GM18909 (cell line): ENCODE measurements at regions not wholly inside any gene's neighbourhood (a gene's known extent, or its start where the extent isn't known, plus 50 kb on each side); places are given as distances from the start of the nearest gene placed in this dataset.
"Not testable (repeated sequence)": the region's sequence is repeated elsewhere in the genome, so short reads cannot be mapped to it uniquely, and the experiment has no call there.

Source experiments
- ATAC-seq: cut with Tn5 transposase; IDR thresholded peaks from one replicate; pipeline ENCODE4 v1.9.1; 2021; ENCODE audit warnings: mild to moderate bottlenecking; ENCODE audit not compliant: unreplicated experiment, poor library complexity

- ATAC-seq: no peak
These were observed 126.7 kb downstream of the FOXB1 start for GRCh38 chr15:60130821-60131220.

DNA sequence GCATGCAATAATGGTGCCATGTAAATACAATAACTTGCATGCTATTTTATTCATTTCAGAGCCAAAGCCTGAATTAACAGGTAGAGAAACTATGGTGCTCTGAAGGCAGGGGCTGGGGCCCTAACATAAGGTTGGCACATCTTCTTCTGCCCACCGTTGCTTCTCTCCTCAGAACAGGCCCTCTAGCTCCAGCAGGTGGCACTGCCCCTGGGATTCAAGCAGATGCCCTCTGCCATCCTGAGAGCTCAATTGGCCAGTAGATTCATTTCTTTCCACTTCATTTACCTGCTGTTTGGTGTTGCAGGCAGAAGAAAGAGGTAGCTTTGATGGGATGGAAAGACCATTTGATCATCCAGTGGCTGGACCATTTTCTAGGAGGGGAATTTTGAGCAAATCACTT is 130.5 kb downstream of the FOXB1 start:
- no peak for ATAC-seq

DNA sequence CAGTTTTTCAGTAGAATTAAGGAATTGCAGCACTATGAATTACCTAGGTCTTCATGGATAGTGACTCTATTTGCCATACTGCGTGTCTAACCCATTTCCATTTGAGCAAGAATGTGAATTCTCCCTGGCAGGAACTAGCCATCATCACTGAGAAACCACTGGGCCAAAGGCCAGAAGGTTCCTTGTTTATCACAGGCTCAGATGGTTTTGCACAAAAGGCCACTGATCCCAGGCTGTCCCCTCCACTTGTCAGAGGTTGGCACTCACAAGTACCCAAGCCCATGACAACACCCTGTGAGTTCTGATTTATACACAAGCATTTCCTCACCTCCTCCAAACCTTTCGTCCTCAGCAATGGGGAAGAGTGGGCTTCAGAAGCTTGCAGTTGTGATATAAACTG is 131.8 kb downstream of the FOXB1 start:
- no peak for ATAC-seq

DNA sequence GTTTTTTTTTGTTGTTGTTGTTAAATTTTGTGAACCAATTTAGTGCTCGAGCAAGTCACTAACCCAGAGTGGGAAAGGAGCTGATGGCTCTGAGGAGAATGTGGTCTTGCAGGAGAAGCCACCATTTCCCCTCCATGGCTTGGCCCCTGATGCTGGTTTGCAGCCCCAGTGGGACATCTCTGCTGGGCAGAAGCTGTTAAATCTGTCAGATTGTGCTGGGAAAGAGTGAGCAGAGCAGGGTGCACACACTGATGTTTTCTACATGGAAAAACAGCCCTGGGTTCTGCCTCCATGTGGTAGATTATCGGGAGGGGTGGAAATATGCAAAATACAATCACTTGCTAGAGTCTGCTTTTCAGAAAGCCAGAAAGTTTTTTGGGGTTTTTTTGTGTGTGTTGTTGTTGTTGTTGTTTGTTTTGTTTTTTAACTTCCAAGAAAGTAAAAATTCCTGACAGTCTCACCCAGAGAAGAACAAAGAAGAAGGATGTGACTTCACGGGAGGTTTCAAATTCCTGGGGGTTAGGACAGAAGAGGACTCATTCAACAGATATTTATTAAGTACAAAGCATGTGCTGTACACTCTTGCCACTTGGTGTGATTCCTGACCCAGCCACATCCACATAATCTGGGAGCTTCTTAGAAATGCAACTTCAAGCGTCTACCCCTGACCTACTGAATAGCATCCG is 133.7 kb downstream of the FOXB1 start:
- no peak for ATAC-seq

DNA sequence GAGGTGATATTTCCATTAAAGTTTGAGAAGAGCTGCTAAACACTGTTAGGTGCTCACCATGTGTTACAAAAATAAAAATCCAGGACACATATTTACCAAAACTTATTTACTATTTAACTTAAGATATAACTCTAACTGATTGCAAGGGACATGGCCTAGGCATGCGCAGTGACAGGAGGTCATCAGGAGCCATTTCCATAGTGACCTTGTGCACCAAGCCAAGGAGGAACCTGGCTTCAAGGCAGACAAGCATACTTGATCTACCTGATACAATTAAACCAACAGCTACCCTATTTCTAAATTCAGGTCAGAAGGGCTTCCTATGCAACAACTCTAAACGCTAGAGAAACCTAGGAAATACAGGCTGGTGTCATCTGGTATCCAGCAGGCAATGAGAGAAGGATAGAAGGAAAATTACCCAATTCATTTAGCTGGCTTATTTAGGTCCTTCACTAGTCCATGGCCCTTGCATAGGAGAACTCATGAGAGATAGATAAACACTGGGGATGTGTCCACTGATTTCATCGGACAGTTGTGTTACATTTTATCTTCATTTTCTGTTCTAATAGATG is 134.4 kb downstream of the FOXB1 start:
- no peak for ATAC-seq

DNA sequence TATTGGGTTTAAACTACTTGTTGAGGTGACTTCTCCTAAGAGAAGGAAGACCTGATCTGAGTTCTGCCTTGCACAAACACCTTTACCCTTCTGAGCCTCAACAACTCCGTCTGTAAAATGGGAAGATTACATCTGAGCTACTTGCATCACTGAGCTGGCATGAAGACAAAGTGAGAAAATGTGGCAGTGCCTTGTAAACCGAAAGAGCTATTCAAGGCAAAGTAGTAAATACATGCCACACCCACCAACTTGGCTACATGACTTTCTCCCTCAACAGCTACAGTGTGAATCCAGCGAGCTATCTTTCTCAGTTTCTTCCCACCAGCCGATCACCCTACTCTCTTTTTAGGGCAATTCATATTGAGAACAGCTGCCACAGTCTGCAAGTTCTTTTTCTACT is 148.3 kb downstream of the FOXB1 start:
- no peak for ATAC-seq

GRCh38 chr15:60154764-60155325 is 150.7 kb downstream of the FOXB1 start:
- ATAC-seq: no peak

GRCh38 chr15:60155661-60156060 is 151.6 kb downstream of the FOXB1 start:
- ATAC-seq: no peak

DNA sequence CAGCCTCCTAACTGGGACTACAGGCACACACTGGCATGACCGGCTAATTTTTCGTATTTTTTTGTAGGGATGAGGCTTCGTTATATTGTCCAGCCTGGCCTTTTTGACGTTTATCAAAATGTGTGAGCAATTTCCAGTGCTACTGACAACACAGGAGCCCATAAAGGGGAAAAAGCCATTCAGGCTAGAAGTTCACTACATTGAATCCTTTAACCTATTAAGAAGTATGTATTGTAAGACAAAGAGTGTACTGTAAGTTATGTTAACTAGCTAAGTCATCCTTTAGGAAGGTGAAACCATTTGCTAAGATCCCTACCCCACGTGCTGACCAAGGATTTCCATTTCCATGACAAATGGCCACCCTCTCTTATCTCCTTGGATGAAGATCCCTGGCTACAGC is 156.8 kb downstream of the FOXB1 start:
- ATAC-seq: no peak

DNA sequence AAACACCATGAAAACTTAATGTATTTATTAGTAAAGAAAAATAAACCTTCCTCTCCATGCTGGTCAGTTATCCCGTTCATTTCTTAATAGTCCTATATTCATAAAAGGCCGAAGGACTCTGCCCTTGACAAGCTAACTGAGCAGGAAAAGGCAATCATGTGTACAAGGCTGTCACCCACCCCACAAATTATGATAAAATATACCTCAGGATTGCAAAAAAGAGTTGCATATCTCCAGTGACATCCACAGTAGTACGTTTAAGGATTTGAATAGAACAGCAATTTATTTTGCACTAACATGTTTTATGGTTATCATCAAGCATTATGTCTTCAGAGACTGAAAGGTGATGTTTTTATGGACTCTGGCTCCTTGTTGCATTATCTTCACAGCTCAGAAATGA is 157.6 kb downstream of the FOXB1 start:
- ATAC-seq: no peak

DNA sequence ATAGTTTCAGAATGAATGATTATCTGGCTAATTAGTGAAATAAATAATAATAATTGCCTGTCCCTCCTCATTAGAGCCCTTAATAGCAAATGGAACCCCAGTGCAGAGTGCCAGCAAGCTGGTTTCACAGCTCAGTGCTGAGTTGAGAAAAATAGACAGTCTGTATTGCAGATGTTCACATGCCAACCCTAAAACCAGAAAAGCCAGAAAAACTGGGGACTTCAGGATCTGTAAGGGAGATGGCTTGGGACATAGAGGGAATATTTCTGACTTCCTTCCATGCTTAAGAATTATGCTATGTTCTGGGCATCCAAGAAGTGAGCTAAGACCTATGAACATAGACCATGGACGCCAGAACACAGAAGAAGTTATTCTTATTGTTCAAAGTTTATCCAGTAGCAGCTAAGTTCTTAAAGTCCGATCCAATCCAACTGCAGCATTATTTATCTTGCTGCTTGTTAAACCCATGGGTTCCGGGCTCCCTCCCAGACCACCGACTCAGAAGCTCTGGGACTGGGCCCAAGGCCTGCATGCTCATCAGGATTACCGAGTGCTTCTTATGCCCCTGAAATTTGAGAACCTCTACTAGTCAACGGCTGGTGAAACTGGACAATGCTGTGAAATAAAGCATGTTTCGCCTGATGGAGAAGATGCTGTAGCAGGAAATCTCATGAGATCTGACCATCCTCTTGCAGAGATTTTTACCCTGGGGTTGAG is 158.3 kb downstream of the FOXB1 start:
- ATAC-seq: no peak

- ATAC-seq: no peak
These were observed 158.9 kb downstream of the FOXB1 start for GRCh38 chr15:60162968-60163355.

DNA sequence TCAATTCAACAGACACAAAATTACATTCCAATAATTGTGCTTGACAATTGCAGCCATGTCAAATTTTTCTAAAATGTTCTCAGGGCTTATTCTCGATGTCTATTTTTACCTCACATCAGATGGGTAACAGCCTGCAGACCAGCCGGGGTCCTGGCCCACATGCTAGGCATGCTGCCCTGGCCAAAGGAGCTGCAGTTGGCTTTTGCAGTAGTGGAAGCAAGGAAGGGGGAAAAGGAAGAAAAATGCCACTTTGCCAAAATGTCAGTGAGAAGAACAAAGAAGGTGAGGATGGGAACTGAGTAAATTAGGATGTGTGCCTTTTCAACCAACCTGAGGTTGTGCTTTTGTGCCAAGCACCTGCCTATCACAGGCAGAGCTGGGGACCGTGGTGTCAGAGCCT is 161.0 kb downstream of the FOXB1 start:
- ATAC-seq: no peak

- no peak for ATAC-seq
These were observed 168.0 kb downstream of the FOXB1 start for GRCh38 chr15:60172143-60172542.

- ATAC-seq: no peak
These were observed 175.8 kb downstream of the FOXB1 start for GRCh38 chr15:60179786-60180391.

GRCh38 chr15:60181957-60182356 is 177.8 kb downstream of the FOXB1 start:
- ATAC-seq: not testable (repeated sequence)

- ATAC-seq: no peak
These were observed 179.3 kb downstream of the FOXB1 start for GRCh38 chr15:60183366-60183765.

- no peak for ATAC-seq
These were observed 180.5 kb downstream of the FOXB1 start for GRCh38 chr15:60184579-60184978.

DNA sequence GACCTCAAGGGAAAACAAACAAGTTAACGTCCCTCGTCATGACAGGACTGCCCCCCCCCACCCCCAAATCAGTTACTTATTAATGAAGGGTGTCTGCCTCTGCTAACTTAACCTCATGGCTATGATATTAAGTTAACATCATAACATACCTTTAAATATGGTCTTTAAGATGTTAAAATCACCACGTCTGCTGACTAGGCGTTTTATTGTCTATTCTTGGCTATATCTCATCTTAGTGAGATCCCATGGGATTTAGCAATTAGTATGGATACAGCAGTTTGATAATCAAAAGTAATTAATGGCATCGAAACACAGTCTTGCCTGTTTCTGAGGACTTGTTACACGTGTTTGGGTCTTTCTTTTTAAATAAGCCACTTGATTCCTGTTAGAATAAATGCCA is 186.9 kb downstream of the FOXB1 start:
- no peak for ATAC-seq

DNA sequence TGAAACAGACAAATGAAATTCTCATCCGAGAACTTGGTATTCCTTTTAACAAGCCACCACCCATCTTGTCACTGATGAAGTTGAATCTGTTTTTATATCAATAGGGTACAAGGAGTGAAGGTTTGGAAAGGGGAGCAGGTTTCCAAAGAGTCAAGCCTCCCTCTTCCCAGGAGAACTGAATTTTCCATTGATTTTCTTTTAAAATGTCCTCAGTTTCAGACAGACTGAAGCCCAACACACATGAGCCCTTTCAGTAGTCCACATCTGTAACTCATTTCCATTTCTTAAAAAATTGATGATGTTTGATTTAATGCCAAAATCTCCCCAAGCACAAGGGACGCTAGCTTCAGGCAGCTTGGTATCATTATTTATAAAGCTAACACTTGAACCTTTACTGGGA is 187.7 kb downstream of the FOXB1 start:
- no peak for ATAC-seq

DNA sequence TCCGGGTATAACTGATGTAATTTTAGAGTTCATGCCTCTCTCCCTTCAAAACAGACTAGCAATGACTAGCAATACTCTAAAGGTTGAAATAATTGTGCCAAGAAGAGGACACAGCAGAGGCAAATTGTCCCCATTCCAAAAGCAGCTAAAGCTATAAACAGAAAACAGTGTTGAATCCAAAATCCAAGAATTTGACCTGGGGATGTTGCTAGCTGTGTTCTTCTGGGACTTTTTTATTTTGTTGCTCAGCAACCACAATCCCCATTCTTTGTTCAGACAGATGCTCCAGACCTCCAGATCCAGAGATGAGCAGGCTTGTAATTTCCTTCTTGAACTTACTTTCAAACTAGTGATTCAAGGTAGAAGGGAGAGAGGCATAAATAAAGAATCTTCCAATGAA is 191.5 kb downstream of the FOXB1 start:
- ATAC-seq: no peak
